Stimulated activated CD4-positive, alpha-beta T cell treated with anti-CD3 and anti-CD28 coated beads, Interleukin-1b, Interleukin-23, amount 100 ng/mL, for 48 hours (primary cell): ENCODE measurements at regions not wholly inside any gene's neighbourhood (a gene's known extent, or its start where the extent isn't known, plus 50 kb on each side); places are given as distances from the start of the nearest gene placed in this dataset.

ENCODE experiments used
- DNase-seq: peaks from one replicate; pipeline ENCODE4 v3.0.0-alpha.2; 2020

- DNase-seq, result no peak
Measured at GRCh38 chr13:24012648-24013047, 115.3 kb upstream of the C1QTNF9B start.

DNA sequence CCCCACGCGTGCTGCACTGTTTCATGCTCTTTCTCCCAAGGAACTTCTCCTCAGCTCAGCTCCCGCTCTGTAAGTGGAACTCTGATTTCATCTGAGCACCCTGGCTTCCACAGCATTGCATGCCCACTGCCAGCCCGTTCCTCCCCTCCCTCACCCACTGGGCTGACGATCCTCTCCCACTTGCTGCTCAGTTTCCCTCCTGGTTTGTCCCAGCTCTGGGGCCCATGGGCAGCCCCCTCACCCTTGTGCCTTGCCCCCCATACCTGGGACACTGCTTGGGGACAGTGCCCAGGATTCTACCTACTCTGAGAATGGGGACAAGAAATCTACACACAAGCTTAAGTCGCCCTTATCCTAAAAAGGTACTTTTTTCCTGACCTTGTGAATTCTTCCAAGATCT lies 115.9 kb upstream of the C1QTNF9B start:
- no peak for DNase-seq

DNA sequence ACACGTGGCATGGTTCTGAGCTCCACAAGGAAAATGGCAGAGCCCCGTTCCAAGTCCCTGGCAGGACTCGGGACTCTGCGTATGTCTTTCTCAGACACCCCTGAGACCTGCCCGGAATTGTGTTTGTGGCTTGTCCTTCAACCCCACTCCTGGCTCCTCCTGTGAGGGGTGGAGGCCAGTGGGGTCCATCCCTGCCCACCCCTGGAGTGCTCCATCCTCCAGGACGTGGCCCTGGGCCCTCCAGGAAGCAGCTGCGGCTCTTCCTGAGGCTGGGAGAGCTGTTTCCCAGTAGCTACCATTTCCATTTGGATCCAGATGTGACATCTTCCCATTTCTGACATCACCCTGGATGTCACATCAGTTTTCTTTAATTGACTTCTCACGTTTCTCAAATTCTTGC lies 118.7 kb upstream of the C1QTNF9B start:
- DNase-seq, result no peak

DNA sequence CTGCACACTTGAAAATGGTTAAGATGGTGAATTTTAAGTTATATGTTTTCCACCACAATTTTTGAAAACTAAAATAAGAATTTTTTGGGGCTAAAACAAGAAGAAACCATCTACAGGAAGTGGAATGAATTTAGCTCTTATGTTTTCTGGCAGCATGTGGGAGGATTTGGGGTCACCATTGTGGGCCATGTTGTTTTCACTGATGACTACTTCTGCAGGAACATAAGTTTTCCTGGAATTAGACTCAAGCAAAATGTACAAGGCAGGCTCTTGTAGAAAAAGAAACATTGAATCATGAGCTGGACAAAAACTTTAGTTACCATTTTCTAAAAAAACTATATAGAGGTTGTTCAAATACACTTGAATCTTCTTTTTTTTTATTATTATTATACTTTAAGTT lies 125.3 kb upstream of the C1QTNF9B start:
- DNase-seq, result no peak

DNA sequence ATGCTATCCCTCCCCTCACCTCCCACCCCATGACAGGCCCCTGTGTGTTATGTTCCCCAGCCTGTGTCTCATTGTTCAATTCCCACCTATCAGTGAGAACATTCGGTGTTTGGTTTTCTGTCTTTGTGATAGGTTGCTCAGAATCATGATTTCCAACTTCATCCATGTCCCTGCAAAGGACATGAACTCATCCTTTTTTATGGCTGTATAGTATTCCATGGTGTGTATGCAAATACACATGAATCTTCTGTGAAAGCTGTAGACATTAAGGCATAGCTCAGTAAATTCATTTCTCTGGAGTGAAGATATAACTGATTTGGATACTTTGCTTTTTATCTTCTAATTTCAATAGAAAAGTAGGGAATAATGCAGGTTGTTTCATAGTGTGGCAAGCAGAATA lies 125.8 kb upstream of the C1QTNF9B start:
- no peak for DNase-seq

DNA sequence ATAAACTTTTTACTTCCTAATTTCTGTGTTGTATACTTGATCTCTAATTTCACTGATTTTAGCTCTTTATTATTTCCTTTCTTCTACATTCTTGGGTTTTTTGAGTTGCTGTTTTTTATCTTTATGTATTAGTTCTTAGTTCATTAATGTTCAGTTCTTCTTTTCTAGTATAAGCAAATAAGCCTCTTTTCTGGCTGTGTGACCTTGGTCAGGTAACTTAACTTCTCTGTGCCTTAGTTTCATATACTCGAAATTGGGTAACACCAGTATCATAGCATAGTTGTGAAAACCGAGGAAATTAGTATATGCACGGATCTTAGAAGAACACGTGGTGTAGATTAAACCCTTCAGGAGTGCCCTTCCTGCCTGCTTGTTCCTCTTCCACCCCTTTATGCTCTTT lies 130.2 kb upstream of the C1QTNF9B start:
- DNase-seq, result no peak

GRCh38 chr13:24032252-24032651 lies 128.3 kb upstream of the SPATA13 start:
- no peak for DNase-seq

DNA sequence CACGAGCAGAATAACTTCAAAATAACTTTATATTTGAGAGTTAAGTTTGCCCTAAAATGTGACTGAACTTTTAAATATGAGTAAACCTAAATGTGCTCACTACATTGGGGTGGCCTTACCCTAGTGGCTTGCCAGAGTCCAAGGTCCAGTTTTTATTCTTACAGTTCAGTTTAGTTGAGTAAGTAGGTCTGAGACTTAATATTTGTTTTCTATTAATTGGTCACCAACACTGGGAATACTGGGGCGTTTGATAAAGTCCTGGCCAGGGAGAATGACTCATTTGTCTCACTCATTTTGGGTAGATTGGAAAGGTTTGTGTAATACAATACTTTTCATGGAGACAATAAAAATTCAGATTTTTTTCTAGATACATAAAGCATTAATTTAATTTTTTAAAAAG lies 127.8 kb upstream of the SPATA13 start:
- DNase-seq, result no peak

DNA sequence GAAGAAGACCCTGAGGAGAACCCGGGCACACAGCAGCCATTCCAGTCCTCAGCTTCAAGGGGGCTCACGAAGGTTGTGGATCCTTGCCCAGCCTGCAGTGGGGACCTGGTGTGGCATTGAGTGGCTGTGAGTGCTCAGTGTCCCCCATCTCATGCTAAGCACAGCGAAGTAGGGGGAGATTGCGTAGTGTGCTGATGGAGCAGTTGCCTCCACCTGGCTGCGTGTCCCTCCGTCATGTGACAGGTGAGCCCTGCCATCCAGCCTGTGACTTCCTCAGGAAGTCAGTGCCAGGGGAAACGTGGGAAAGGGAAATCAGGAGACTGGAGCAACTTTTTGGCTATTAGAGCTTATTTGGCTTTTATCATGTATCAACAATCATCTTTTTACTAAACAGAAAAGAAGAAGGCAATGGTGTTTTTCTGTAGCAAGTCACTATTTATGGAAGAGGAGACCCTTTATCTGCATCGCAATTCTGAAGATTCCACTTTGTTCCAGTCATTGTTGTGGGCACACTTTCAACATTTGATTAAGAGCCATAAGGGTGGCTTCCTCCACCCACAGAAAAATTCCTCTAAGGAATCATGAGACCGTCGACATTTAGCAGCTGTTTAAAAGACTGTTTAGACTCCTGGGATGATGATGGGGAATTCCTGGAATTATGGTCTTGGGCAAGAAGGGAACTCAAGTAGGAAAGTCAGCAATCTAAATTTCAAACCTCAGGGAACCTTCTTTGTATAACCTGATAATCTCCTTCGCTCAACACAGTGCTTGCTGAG lies 126.8 kb upstream of the SPATA13 start:
- DNase-seq, result no peak

GRCh38 chr13:24035411-24035810 lies 125.1 kb upstream of the SPATA13 start:
- DNase-seq, result no peak

DNA sequence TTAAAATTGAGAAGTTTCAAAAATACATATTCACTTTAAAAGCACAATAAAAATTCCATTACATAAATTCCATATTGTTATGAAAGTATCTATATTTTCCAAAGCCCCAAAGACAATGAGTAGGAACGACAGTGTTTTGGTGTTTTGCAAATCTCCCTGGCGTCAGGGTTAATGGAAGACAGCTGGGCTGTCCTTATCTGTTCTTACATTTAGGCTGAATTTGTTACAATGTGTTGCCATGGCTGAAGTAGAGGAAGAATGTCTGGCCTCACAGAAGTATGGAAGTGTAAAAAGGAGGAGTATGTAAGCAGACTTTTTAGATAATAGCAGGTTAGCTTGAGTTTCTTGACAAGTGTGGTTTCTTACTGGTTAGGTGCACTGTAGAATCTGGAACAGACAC lies 124.4 kb upstream of the SPATA13 start:
- no peak for DNase-seq

- DNase-seq, result peak; percentile 18
Measured at GRCh38 chr13:24038405-24038804, 122.1 kb upstream of the SPATA13 start.

GRCh38 chr13:24038841-24039330 lies 121.6 kb upstream of the SPATA13 start:
- no peak for DNase-seq

DNA sequence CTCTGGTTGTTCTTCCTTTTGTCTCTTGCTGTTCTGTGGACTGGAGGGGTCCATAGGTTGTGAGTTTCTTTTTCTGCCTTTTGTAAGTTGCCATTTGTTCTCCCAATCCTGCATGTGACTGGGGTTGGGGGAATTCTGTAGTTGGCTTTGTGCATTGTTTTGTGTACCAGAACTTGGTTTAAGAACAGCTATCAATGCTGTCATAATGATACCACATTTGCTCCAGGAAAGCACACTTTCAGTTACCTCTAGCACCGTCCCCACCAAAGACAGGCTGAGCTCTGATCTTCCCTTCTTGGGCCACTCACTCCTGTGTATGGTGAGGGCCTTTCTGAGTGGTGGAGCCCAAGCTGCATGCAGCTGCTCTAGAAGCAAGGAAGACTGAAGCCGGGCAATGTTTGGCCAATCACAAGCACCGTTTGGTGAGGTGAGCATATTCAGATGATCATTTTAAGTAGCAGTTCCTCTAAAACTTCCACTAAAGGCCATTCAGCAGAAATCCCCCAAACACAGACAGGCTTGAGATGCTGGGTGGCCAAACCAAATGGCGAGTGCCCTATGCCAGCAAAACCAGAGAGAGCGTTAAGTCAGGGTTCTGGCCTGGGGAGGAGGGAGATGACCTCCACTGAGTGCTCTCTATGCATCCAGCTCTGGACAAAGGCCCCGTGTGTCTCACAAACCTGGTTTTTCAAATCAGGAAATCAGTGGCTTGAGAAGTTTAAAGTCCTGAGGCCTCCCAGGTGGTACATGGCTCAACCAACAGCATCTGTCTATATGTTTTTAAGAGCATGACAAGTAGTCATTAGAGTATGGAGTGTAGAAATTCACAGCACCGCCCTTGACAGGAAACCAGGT lies 120.7 kb upstream of the SPATA13 start:
- DNase-seq, result no peak

- no peak for DNase-seq
Measured at GRCh38 chr13:24040835-24041234, 119.7 kb upstream of the SPATA13 start.

GRCh38 chr13:24041651-24042225 lies 118.8 kb upstream of the SPATA13 start:
- DNase-seq, result no peak

DNA sequence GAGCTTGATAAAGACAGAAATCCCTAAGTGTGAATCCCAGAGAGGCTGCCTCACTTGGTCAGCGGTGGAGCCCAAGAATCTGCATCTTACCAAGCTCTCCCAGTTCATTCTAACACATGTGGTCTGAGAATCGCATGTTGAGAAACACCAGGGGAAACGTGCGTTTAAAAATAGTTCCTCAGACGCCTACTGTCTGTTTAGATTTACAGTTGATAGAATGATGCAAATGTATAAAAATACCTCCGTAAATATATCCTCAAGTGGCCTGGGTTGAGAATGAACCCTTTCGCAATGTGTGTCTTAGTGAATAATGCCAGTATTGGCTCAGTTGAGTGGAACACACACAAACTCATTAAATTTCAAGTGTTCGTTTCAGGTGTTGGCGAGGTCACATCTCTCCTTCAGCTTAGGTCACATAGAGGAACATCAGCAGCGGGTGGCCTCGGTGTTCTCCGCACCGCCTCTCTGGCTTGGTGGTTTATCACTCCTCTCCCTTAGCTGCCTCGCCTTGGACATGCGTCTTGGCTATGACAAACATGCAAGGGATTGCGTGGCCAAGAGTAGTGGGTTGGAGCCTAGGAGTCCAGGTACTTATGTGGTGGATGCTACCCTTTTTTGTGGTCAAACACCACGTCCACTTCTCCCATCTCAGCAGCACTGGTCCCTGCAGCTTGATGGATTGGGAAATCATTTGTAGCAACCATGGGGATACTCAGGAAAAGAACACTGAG lies 117.6 kb upstream of the SPATA13 start:
- no peak for DNase-seq

GRCh38 chr13:24043590-24044350 lies 116.8 kb upstream of the SPATA13 start:
- DNase-seq, result no peak

DNA sequence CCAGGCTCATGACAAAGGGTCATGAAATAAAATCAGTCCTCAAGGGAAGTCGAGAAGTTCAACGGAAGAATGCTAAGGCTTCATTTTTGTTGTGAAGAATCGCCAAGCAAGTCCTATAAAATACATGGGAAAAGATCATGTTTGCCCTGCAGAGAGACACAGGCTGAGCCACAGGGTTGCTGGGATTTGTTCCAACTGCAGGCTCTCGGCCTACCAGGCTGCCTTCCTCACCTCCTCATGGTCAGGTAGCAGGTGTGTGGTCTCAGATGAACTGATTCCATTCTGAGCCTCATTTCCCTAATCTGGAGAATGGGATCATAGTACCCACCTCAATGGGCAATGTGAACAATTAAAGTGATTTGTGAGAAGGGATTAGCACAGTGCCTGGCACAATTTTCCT lies 114.9 kb upstream of the SPATA13 start:
- DNase-seq, result no peak

- no peak for DNase-seq
Measured at GRCh38 chr13:24050292-24050711, 110.2 kb upstream of the SPATA13 start.

- no peak for DNase-seq
Measured at GRCh38 chr13:24050796-24051715, 109.5 kb upstream of the SPATA13 start.
